ENCODE measurements at regions not wholly inside any gene's neighbourhood (a gene's known extent, or its start where the extent isn't known, plus 50 kb on each side); places are given as distances from the start of the nearest gene placed in this dataset.

DNA sequence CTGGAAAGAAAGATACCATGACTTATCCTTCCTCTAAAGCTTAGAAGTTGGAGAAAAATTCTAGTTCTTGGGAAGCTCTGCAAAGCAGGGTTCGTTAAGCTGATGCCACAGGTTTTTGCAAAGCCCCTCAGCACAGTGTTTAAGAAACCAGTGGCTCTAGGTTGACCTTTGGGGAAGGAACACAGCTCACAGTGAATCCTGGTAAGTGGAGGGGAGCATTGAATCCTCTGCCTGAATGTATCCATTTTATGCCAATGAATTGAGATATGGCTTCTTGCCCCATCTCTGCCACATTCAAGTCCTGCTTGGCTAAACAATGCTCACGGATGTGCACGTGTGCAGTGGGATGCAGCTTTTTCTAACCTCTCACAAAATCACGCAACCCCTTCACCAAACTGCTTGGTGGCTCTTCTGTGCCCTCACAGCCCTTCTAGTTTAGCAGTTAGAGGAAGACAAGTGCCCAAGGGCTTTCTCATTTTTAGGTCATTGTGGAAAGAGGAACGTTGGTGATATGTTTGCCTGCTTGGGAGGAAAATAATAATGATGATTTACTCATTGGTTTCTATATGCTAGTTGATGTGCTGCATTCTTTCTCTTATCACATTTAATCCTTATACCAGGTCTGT lies 111.3 kb downstream of the DAD1 start:
- DNase-seq, result no peak

DNA sequence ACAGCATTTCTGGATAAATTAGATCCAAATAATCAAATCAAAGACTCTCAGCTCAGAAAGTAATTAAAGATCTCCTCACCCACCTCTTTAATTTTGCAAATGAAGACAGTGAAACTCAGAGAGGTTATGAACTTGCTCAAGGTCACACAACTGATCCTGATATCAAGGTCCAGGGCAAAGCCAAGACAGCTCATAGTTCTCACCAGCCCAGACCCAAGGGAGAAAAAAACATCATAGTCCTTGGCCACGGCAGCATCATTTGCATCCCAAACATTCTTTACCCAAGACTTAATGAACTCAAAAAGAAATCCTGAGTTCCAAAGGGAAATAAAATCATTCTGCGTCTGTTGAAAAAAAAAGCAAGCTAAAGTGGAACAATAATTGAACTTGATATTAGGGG lies 112.1 kb downstream of the DAD1 start:
- DNase-seq, result no peak

DNA sequence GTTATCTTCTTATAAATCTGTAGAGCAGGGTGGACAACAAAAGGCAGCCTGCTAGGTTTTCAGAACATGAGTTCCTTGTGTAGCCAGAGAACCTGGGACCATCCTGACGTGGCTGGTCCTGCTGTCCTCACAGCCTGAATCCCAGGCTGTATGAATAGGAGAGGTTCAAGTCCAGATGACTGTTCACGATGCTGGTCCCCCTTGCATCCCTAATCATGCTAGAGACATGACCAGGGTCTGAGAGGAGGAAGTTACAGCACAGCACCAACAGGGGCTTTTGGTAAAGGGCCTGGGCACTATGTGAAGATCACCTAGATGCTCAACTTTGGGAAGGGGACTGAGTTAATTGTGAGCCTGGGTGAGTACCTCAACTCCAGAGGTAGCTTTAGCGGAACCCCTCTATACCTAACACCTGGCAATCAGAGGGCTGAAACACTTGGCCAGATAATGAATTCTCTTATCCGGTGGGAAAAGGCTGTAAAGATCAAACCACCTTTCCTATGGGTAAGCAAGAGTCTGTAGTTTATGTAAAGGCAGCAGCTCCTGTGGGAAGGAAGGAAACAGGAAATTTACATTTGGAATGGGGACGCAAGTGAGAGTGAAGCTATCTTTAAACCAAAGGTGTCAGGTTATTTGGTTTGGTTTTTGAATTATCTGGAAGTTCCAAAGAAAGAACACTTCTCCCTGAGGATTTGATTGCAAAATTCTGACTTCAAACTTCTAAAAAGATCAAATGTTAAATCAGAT lies 112.8 kb downstream of the DAD1 start:
- DNase-seq, result no peak

DNA sequence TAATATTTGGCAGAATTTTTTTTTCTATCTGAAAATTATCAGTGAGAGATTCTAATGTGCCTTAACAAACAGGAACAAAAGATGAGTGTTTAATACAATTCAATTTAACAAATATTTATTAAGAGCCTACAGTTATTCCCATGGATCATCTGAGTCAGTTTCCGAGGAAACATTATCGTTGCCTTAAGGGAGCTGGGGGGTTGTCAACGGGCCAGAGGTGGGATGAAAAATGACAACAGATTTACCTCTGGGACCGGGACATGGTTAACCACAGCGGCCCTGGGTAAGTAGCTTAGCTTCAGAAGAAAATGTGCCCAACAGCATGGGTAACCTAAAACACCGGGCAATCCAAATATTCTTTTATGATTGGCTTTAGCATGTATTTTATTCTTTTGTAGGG lies 113.6 kb downstream of the DAD1 start:
- no peak for DNase-seq

DNA sequence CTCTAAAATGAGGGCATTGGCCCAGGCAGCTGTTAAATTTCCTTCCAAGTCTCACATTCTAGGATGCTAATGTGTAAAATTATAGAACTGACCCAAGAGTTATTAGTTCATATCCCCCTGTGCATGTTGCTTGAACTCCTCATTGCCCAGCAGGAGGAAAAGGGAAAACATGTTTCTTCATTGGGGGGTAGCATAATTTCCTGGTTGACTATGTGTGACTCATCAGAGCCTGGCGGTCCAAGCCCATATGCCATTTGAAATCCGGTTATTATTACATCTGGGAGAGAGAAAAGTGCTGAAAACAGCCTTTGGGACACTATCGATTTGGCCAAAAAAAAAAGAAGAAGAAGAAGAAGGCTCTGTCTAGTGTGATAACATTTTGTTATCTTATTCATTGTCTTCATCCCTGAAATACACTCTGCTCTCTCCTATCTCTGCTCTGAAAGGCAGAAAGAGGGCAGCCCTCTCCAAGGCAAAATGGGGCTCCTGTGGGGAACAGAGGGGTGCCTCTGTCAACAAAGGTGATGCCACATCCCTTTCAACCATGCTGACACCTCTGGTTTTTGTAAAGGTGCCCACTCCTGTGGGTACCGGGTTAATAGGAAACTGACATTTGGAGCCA lies 114.2 kb downstream of the DAD1 start:
- no peak for DNase-seq

DNA sequence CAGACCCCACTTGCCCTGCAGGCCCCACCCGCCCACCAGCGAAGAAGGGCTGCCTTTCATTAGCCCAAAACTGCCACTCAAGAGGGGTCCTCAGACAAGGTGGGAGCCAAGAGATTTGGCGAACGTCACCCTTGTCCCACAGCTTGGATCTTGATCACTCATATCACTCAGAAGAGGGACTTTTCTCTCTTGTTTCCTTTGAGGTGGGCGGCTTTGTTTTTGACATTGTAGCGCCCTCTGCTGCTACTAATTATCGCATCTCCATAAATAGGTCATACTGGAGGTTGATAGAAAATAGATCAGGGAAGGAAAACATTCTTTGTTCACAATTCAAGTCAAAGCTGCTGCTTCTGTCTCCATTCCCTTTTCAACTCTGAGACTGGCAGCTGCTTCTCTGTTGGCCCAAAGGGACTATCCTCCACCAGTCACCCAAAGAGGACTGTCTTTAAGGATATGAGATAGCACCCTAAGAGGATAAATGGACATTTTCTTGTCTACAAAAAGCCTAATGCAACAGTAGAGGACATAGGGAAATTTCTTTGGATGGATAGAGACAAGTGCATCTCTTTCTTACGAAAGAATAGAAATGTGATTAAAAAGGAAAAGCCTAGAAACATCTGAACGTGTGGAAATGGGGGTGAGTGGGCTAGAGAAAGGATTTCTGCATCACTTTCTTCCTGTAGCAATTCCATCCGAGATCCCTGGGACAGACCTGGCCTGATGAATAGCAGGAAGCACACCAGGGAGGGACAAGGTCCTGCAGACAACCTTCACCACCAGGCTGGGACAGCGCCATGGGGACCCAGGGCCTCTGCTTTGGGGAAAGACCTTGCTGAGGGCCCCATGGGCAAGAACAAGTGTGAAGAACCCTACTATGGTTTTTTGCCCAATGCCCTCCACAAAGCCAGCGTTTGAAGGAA lies 115.8 kb downstream of the DAD1 start:
- DNase-seq, result no peak

DNA sequence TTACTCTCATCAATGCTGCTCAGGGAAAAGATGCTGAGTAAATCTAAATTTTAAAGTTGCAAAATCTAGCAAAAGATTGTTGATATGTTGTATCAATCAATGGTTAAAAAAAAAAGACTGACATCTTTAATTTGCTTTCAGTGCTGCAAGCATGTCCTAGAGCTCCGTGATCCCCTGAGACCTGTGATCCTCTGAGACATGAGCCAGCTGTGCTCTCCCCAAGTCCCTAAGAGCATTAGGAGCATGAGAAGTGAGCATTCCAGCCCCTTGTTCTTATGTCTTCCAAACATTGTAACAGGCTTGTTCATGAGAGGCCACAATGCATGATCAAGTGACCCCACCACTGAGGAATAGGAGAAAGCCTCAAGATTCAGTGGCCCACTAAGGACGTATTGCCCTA lies 116.6 kb downstream of the DAD1 start:
- no peak for DNase-seq

DNA sequence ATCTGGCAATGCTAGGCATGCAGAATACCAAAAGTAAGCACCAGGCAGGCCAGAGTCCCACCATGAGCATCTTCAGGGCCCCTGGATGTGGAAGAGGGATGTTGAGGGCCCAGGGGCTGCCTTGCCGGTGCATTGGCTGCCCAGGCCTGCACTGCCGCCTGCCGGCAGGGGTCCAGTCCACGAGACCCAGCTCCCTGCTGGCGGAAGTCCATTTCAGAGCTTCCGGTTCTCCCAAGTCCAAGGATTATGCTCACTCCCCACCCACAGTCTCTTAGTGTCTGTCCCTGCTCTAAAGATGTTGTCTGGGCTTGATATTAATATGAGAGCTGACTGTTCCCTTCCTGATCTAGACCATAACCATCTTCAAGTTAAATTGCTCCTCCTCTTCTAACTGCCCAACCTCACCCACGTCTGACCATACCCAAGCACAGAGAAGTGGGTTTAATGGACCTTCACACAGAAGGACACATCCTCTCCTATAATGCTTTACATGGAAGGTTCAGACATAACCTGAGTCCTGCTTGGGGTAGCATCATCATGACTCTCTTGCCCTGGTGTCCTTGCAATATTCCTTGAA lies 117.4 kb downstream of the DAD1 start:
- DNase-seq, result no peak

DNA sequence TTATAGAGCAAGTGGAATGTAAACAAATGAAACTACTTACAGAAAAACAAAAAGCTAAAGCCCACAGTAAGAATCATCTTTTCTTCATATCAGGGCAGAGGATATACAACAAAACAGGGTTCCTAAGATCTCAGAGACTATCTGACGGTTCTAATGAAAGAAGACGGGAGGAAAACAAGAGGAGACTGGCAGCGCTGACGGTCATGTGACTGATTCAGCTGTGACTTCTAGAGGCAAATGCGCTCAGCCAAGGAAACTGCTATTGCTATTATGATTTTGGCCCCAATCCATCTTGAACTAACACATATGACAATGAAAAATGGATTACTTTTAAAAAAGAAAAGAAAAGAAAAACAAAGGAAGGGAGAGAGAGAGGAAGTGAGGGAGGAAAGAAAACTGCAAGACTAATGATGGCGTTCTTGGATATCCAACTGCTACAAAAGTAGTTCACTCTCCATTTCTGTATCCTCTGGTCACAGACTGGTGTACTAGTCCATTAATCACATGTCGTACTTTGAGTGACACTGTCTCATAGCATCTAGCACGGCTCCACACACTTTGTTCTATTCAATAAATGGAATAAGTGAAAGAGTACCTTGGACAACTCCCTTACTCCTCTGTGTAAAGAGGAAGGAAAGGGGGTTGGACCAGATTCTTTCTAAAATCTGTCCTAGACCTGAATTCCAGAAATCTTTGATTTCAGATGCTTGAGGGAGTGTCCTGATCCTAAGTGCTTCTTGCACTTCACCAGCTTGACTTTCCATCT lies 119.3 kb downstream of the DAD1 start:
- no peak for DNase-seq

DNA sequence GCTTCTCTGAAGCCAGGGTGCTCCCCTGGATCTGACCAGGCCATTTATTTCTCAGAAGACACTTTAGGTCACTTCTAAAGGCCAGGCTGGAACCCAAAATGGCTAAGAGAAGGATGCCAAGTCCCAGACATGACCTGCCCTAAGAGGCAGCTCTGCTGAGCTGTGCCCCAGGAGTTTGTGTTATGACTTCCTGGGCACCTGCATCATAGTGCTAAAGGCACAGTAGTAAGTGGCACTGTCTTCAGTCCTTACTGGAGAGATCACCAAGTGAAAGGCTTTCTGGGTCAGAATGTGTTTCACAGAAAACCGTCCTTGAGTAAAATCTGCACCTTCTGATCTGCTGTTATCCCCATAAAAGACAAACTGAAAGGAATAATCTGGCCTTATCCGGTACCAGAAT lies 120.2 kb downstream of the DAD1 start:
- DNase-seq, result no peak

DNA sequence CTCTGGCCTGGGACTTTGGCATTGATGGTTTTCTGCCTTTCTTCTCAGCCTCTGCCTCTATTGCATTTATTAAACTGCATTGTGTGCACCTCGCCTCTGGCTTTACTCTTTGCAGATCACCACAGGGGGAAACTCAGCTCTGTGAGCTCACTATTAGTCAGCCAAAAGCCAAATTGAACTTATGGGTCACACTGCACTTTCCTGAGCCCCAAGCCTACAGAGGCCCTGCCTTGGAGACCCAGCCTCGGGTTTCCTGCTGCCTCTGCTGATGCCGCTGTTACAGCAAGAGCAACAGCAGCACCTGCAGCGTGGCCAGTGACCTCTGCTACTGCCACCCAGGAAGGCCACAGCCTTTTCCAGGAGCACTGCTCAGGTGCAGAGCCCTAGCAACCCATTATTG lies 122.5 kb downstream of the DAD1 start:
- no peak for DNase-seq

DNA sequence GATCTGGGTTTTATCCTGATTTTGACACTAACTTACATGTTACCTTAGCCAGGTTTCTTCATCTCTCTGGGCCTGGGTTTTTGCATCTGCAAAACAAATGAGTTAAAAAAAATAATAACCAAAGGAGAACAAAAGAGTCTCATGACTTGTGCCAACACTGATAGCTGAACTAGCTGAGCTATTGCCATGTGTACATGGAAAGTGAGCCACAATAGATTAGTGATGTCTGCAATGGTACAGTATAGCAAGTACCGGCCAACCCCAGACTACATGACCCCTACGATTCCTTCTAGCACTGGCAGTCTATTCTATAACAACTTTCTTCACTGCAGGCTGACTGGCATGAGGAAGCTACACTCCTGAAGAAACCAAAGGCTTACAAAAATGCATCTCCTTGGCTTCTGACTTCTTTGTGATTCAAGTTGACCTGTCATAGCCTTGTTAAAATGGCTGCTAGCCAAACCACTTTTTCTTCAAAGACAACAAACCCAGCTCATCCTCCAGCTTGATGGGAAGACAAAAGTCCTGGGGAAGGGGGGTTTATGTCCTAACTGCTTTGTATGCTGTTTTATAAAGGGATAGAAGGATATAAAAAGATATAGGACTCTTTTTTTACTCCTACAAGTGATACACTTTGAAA lies 123.7 kb downstream of the DAD1 start:
- DNase-seq, result no peak

DNA sequence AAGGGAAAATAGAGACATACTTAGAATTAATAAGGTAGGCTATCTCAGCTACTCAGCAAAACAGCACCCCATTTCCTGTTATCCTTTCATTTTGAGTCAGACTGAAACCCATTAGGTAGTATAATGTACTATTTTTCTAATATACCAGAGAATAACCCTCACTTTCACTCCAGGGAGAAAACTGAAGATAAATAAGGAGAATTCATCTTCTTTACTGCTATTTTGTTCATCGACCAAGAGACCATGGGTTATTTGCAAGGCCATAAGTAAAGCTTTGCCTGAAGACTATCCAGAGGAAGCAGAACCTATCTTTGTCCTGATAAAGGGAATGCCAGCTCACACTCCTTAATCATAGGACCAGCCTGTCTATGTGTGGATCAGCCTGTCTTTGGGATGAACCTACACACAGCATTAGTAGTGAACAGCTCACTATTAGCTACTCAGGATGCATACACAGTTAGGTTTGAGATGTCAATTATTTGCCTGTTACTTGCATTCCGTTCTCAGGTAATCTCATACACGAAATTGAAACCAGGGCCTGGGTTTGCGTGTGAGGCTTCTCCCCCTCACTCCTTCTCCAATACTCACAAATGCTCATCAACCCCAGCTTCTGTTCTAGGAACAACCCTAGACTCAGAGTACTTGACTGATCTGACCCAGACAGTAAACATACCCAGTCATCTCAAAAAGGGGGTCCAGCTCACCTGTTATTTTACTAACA lies 124.4 kb downstream of the DAD1 start:
- no peak for DNase-seq

DNA sequence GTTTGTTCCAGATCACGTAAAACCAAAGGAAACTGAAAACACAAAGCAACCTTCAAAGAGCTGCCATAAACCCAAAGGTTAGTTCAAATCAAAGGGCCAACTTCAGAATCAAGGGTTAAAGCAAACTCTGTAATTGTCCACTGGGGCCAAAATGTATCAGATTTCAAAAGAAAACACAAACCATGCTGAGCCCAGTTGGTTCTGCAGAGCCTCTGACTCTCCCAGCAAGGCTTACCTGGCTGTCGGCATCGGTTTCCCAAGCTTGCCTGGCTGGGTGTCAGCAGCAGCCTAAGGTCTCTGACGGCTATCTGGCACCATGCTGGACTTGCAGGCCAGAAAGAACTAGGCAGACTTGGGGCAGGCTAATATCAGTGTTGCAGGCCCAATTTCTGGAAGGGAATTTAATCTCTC lies 125.3 kb downstream of the DAD1 start:
- DNase-seq, result no peak

DNA sequence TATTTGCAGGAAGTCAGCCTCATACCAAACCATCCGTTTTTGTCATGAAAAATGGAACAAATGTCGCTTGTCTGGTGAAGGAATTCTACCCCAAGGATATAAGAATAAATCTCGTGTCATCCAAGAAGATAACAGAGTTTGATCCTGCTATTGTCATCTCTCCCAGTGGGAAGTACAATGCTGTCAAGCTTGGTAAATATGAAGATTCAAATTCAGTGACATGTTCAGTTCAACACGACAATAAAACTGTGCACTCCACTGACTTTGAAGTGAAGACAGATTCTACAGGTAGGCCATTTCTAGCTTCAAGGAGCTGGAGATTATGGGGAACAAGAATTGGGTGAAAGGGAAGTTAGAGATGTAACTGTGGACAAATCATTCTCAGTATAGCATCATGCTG lies 126.1 kb downstream of the DAD1 start:
- no peak for DNase-seq

DNA sequence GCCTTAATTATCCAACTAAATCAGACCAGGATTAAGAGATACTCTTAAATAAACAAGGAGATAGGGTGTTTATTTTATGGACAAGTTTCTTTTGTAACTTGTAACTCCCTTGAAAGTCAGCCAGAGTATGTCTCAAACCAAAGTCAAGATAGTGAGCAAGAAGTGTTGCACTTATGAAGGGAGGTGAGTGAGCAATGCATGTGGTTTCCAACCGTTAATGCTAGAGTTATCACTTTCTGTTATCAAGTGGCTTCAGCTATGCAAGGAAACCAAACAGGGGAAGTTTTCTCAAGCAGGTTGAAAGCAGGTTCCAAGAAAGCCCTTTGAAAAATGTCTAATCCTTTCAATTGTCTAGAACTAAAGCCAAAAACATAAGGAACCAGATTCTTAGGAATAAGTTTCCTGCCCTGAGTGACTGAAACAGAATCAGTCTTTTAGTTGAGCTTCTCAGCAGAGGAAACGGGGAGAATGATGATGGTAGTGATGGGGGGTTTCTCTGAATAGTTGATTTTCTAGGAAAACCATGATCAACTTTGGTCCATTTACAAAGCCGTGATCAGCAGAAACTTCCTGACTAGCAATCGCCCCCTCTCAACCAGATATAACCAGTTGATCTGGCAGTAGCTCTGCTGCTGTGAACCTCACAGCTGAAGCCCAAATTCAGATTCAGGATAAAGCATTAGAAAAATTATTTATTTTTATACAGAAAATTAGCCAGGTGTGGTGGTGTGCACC lies 128.4 kb downstream of the DAD1 start:
- no peak for DNase-seq

DNA sequence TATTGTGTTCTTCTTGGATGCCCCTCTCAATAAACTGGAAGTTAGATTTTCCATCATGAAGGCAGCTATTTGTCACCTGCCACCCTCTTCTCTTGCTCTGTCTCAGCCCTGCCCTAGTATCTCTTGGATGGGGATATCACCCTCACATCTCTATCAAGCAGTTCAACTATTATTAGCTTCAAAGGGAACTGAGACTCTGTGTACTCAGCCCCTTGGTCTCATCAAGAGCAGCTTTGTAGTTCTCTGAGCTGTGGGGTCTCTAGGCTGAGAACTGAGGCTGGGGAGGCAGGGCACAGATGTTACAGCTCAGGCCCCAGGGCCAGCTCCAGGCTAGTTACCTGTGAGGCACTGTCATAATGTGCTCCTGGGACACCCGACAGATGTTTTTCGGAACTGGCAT lies 130.3 kb downstream of the DAD1 start:
- no peak for DNase-seq

DNA sequence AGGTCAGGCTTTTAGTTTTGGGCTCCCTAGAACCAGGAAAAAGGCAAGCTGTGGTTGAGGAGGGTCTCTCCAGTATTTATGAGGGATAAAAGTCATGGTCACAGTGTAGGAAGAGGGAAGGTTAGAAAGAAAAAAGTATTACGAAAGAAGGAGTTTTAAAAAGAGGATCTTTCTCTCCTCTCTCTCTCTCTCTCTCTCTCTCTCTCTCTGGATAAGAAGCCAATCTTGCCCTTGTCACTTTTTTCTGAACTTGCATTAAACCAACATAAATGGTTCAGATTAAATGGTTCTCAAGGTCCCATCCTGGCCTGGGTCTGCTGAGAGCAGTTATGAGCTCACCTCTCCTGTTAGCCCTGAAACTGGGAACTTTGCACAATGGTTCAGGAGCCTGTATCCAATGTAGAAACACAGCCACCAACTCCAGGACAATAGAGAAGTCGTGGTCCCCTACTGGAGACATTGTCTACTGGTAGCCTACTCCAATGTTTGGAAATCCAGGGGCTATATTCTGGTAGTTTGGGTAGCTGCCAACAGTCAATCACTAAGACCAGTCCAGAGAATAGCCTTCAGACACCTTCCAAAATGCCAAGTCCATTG lies 131.9 kb downstream of the DAD1 start:
- no peak for DNase-seq

DNA sequence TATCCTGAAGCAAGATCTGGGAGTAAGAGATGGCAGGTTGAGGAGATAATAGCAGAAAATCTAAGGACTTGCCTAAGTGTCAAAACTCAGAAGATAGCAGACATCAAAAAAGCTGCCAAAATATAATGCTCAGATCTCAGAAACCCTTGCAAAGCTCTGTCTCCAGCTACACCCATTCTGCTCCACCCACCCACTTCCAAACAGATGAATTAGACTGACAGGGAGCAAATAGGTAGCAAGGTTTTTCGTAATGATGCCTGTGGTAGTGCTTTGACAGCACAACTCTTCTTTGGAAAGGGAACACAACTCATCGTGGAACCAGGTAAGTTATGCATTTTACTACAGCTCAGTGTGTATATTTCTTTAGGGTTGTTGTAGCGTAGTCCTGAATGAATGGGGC lies 132.6 kb downstream of the DAD1 start:
- no peak for DNase-seq
